B cell (primary cell): ENCODE measurements at regions not wholly inside any gene's neighbourhood (a gene's known extent, or its start where the extent isn't known, plus 50 kb on each side); places are given as distances from the start of the nearest gene placed in this dataset.

Source experiments
- CTCF ChIP-seq: fragments of 200-600 bp; IDR thresholded peaks from one replicate; pipeline ENCODE4 v1.8.0; 2022; ENCODE audit warnings: antibody characterized with exemption, mild to moderate bottlenecking
- EZH2 ChIP-seq: IDR thresholded peaks from 2 replicates; pipeline ENCODE4 v1.6.1; 2012; ENCODE audit warnings: borderline replicate concordance, low read depth, mild to moderate bottlenecking, moderate library complexity, low read length; ENCODE audit not compliant: insufficient read depth, poor library complexity, severe bottlenecking

- no peak for TF ChIP-seq EZH2
- no peak for TF ChIP-seq CTCF
Observed at GRCh38 chr7:3198316-3198715, 102.7 kb upstream of the SDK1 start.
